ENCODE measurements at regions not wholly inside any gene's neighbourhood (a gene's known extent, or its start where the extent isn't known, plus 50 kb on each side); places are given as distances from the start of the nearest gene placed in this dataset.

DNA sequence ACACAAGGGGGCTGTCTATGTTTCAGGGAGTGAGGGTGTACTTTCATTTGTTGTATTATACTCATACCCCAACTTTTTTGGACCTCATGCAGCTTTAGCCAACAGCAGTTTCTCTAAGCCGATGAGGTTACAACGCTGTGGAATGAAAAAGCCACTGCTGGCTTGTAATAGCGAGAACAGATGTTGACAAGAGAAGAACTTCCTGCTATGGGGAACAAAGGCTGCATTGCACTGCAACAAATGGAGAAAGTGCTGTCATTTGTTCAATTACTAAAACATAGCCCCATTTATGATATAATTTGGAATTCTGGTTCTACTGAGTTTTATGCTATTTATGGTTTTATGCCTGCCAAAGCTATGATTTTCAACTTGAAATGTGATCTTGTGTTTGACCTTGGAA lies 104.2 kb upstream of the TMEM72 start:
- DNase-seq (ENCODE audit: extremely low read depth, low read depth, low spot score), result no peak

GRCh38 chr10:44807451-44807850 lies 103.7 kb upstream of the TMEM72 start:
- DNase-seq (ENCODE audit: extremely low read depth, low read depth, low spot score), result no peak

DNA sequence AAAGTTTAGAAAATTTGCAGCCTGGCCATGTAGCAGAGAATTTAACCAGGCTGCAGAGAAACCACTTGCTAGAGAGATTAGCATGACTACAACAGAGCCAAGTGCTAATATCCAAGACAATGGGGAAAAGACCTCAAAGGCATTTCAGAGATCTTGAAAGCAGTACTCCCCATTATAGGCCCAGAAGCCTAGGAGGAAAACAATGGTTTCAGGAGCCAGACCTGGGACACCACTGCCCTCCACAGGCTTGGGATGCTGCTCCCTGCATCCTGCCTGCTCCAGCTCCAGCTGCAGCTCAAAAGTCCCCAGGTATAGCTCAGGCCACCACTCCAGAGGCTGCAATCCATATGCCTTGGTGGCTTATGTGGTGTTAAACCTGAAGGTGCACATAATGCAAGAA lies 101.5 kb upstream of the TMEM72 start:
- no peak for DNase-seq (ENCODE audit: extremely low read depth, low read depth, low spot score)

DNA sequence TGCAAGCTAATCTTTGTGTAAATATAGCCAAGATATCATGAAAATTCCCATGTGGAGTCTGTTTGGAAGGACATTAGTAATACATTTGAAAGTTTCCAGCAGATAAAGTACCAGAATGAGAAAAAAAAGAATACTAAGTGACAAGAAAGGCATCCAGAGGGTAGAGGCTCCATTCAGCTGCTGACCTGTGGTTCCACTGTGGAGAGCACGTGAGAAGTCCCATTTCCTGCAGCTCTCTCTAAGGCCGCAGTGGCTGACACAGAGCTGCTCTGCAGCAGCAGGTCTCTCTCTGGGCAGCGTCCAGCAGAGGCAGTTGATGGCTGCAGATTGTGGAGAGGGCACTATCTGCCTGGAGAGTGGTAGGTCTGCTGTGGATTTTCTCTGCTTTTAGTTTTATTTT lies 100.1 kb upstream of the TMEM72 start:
- DNase-seq (ENCODE audit: extremely low read depth, low read depth, low spot score), result no peak

GRCh38 chr10:44813201-44813600 lies 97.9 kb upstream of the TMEM72 start:
- DNase-seq (ENCODE audit: extremely low read depth, low read depth, low spot score), result no peak

GRCh38 chr10:44814929-44815328 lies 96.2 kb upstream of the TMEM72 start:
- no peak for DNase-seq (ENCODE audit: extremely low read depth, low read depth, low spot score)

- no peak for DNase-seq (ENCODE audit: extremely low read depth, low read depth, low spot score)
Measured at GRCh38 chr10:44818041-44818649, 93.0 kb upstream of the TMEM72 start.

GRCh38 chr10:44818701-44819127 lies 92.4 kb upstream of the TMEM72 start:
- no peak for DNase-seq (ENCODE audit: extremely low read depth, low read depth, low spot score)

DNA sequence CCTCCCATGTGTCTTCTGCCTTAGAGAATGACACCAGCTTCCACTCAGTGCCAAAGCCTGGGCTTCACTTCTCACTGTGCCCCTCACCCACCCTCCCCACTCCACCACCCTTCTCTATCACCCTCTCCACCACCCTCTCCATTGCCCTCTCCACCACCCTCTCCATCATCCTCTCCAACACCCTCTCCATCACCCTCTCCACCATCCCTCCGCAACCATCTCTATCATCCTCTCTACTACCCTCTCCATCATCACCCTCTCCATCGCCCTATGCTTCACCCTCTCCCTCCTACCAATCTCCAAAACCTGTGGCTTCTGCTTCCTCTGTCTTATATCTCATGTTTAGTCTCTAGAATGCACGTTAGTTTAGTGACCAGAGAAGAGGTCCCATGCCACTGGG lies 91.0 kb upstream of the TMEM72 start:
- no peak for DNase-seq (ENCODE audit: extremely low read depth, low read depth, low spot score)

DNA sequence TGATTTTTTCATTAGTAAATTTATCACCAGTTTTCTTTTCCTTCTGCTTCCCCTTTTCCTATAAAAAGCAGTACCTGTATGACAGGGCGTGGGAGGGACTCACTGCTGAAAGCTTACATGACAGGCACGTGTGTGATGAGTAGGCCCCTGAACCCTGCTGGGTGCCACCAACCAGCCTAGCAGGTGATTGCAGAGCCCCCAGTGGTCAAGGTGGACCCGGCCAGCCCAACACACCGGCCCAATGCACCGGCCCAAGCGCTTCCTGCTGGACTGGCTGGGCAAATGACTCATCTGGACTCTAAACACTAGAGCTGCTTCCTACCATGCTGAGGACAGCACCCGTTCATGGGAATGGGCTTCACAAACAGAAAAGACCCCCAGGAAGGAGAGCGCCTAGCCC lies 89.8 kb upstream of the TMEM72 start:
- no peak for DNase-seq (ENCODE audit: extremely low read depth, low read depth, low spot score)

- DNase-seq (ENCODE audit: extremely low read depth, low read depth, low spot score), result no peak
Measured at GRCh38 chr10:44822349-44822748, 88.8 kb upstream of the TMEM72 start.

- no peak for DNase-seq (ENCODE audit: extremely low read depth, low read depth, low spot score)
Measured at GRCh38 chr10:44822966-44823365, 88.2 kb upstream of the TMEM72 start.

DNA sequence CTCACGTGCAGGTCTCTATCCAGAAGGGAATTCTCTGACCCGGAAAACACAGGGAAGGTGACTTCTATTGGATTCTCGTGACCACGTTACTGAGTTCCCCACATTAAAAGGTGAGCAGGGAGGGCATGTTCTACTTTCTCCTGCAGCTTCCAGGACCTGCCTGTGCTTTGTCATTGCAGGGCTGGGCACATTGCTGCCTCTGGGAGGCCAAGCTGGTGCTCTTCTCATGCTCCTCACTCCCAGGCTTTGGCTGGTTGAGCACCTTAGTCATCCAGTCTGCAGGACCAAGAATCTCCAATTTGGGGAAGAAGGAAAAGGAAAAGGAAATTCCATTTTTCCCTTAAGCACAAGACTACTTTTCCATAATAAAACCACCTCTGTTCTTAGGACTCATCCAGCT lies 86.5 kb upstream of the TMEM72 start:
- no peak for DNase-seq (ENCODE audit: extremely low read depth, low read depth, low spot score)

DNA sequence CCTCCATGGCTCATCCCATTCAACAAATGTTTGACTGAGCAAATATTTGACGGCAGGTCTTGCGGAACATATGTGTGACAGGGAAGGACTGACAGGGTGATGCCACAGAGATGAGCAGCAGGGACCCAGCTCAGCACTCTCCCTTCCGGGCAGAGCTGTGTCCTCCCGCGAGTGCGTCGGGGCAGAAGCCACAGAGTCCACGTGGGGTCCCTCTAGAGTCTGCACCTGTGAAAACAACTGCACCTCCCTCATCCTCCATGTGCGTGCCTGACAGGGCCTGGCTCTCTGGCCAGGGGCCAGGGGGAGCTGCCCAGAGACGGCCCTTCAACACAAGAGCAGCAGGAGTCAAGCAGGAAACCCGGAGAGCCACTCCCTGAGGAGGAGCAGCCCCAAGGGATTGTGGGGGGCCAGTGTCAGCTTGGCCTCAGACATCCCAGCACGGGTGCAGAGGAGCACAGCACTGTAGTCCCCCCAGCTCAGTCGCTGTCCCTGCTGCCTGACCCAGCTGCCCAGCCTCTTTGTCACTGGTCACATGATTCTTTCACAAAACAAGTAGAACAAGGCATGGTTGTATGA lies 83.6 kb upstream of the TMEM72 start:
- no peak for DNase-seq (ENCODE audit: extremely low read depth, low read depth, low spot score)

DNA sequence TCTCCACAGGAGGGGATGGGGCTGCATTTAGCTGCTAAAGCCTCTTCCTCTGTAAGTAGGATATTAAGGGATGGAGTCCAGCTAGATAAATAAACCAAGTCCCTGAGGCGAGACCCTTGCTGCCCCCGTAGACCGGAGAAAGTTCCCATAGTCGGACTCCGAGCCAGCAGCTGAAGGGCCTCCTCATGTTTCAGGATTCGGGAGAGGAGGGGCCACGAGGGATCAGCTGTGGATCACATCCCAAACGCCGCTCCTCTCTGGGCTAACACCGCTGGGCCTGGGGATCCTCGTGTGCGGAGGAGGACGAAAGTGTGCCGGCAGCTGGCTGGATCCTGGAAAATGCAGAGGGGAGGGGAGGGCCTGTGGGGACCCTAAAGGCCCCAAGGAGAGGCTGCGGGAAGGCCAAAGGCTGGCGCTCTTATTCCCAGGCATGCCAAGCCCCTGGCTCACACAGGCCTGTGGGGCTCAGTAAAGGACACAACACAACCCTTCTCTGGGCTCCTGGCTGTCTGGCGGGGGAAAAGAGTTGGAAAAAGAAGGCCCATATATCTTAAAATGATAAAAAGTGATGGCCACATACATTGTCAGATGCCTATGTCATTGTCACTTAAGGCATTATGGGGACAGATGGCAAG lies 82.5 kb upstream of the TMEM72 start:
- no peak for DNase-seq (ENCODE audit: extremely low read depth, low read depth, low spot score)

DNA sequence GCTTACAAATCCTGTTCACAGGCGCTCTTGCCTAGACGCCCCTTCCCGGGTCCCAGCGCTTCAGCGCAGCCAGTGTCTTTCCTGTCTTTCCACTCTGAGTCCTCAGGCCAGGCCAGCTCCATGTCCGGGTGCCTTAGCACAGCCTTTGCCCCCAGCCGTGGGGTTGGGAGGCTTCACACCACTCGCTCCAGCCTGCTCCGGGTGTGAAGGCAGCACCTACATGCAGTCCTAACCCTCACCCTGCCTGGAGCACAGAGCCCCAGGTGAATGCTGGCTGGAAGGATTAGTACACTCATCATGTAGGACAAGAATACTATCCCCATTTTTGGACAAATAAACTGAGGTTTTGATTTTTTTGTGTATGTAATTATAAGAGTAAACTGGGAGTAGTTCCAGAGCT lies 81.7 kb upstream of the TMEM72 start:
- no peak for DNase-seq (ENCODE audit: extremely low read depth, low read depth, low spot score)

GRCh38 chr10:44830022-44830421 lies 81.1 kb upstream of the TMEM72 start:
- DNase-seq (ENCODE audit: extremely low read depth, low read depth, low spot score), result no peak

GRCh38 chr10:44831581-44831980 lies 79.6 kb upstream of the TMEM72 start:
- no peak for DNase-seq (ENCODE audit: extremely low read depth, low read depth, low spot score)

DNA sequence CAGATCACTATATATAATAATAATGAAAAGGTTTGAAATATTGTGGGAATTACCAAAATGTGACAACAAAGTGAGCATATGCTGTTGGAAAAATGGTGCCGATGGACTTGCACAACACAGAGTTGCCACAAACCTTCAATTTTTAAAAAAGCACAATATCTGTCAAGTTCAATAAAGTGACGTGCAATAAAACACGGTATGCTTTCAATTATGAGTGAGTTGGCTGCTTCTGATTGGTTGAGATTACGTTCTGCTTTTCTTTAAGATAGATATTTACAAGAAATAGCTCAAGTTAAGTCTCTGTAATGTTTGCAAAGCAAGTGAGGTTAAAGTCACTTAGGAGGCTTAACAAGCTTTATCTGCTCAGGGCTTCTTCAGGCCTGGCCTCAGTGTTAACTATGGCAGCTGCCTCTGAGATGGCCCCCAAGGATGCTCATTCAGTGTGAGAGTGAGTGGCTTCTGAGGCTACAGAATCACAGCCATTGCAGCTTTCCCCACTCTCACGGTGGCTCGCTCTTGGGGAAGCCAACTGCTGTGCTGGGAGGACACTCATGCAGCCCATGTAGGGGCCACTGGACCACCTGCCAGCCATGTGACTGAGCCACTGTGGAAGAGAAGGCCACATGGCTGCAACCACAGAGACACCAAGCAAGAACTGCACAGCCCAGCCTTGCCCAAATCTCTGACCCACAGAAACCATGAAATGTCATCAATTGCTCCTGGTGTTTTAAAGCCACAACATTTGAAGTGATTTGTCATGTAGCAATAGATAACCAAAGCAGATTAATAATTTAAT lies 78.3 kb upstream of the TMEM72 start:
- DNase-seq (ENCODE audit: extremely low read depth, low read depth, low spot score), result no peak

DNA sequence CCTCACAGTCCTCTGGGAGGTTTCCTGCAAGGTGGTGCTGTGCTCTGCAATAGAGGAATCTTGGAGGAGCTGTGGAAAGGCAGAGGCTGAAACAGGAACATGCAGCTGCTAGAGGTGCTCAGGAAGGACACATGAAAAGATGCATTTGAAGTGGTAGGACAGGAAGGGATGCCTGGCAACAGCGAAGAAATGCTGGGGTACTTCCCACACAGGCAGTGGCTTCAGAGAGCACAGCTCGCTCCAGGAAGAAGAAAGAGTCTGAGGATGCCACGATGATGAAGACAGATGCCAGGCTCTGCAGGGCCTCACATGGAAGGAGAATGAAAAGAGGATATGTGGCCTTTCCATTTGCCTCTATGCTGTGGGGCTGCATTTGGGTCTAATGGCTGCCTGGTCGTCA lies 77.0 kb upstream of the TMEM72 start:
- DNase-seq (ENCODE audit: extremely low read depth, low read depth, low spot score), result no peak

DNA sequence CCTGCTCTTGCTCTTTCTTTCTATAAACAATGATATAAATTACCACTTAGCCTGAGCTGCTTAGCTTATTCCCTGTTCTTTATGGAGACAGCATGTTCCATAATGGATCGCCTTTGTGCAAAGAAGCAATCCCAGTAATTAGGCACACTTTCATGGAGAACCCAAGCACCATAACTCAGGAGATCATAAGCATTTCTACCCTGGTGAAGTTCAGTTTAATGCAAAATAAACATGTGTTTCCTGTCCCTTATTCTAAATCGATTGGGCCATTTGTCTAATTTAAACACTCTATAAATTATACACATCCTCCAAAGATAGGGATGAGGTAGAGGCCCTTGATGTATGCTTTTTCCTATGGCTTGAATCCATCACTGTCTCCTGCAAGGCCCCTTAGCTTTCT lies 75.8 kb upstream of the TMEM72 start:
- DNase-seq (ENCODE audit: extremely low read depth, low read depth, low spot score), result no peak

- no peak for DNase-seq (ENCODE audit: extremely low read depth, low read depth, low spot score)
Measured at GRCh38 chr10:44843484-44843883, 67.7 kb upstream of the TMEM72 start.

Measured in glomerular endothelial cell (primary cell).